Lung (tissue), 11 donors: ENCODE measurements at regions not wholly inside any gene's neighbourhood (a gene's known extent, or its start where the extent isn't known, plus 50 kb on each side); places are given as distances from the start of the nearest gene placed in this dataset.

Source experiments
- ATAC-seq: fragments of 200-7000 bp; cut with Tn5 transposase; one replicate; pipeline ENCODE4 v1.9.1; 2020; ENCODE audit warnings: moderate number of reproducible peaks; ENCODE audit not compliant: insufficient read depth, low FRiP score
- DNase-seq, 3 donors: peaks; one replicate each; pipeline ENCODE4 v3.0.0-alpha.2; 2013 to 2017
- H3K27ac ChIP-seq, 2 donors: one replicate each; pipeline ENCODE4 v1.5.1; 2013; ENCODE audit warnings: mild to moderate bottlenecking in 2 of 2, moderate library complexity in 2 of 2, control low read depth in 1 of 2, inconsistent platforms in 1 of 2, low read depth in 1 of 2, low read length in 1 of 2
- H3K27me3 ChIP-seq, 3 donors: one replicate each; pipeline ENCODE4 v1.5.1; 2013; ENCODE audit warnings: low read length in 2 of 3; ENCODE audit not compliant: control insufficient read depth in 3 of 3, insufficient read depth in 3 of 3
- H3K36me3 ChIP-seq, 4 donors: one replicate each; pipeline ENCODE4 v1.5.1; 2013; ENCODE audit warnings: low read length in 4 of 4, mild to moderate bottlenecking in 1 of 4, moderate library complexity in 1 of 4; ENCODE audit not compliant: control insufficient read depth in 4 of 4, insufficient read depth in 4 of 4
- H3K4me1 ChIP-seq, 5 donors: one replicate each; pipeline ENCODE4 v1.5.1; 2013; ENCODE audit warnings: low read length in 5 of 5, mild to moderate bottlenecking in 2 of 5, moderate library complexity in 1 of 5; ENCODE audit not compliant: control insufficient read depth in 5 of 5, insufficient read depth in 5 of 5
- H3K4me3 ChIP-seq: one replicate; pipeline ENCODE4 v1.5.1; 2013; ENCODE audit warnings: mild to moderate bottlenecking, control low read depth, moderate library complexity
- H3K9ac ChIP-seq, 2 donors: one replicate each; pipeline ENCODE4 v1.5.1; 2013; ENCODE audit warnings: low read length in 2 of 2, control low read depth in 1 of 2; ENCODE audit not compliant: insufficient read depth in 1 of 2
- H3K9me3 ChIP-seq, 4 donors: one replicate each; pipeline ENCODE4 v1.5.1; 2013; ENCODE audit warnings: low read length in 3 of 4, mild to moderate bottlenecking in 1 of 4, moderate library complexity in 1 of 4; ENCODE audit not compliant: control insufficient read depth in 4 of 4, insufficient read depth in 3 of 4
- CTCF ChIP-seq: IDR thresholded peaks from 2 replicates; pipeline ENCODE4 v1.5.1; 2012; ENCODE audit warnings: mild to moderate bottlenecking; ENCODE audit errors: control extremely low read depth, extremely low read depth
- WGBS, 2 donors: extraction: QIAGEN DNeasy Blood & Tissue Kit; methylation state at CpG; one replicate each; pipeline ENCODE4 v1.1.7; 2013; 5-methylcytosine and 5-hydroxymethylcytosine counted together
- donor health status: control.
- donor health status: control.
- donor health status: Bipolar disorder and iron deficiency.
- donor health status: healthy.
- donor health status: DM: yes; HTN: yes; CAD: no.

DNA sequence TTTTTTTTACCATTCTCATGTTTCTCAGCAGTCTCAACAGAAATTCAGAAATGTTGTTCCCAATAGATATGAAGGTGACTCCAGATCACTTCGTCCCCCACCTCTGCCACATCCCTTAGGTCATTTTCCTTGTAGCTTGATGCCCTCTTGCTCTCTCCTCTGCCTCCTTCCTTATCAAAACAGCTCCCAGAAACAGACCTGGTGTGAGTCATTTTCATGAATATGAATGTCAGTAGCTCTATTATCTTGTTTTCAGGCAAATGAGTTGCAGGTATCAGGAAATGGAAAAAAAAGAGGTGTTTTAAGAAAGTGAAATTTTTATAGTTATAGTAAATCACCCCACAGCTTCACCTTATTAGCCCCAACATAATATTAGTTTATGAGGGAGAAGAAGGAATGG is 539.3 kb downstream of the SUCLA2 start:
- TF ChIP-seq CTCF: no peak
- H3K9ac ChIP-seq: no peak overlapping the region
- no peaks in the 10 kb centered on the region for H3K4me1 ChIP-seq
- DNase-seq (no peak), ATAC-seq (no peak)
- H3K36me3 ChIP-seq: no peaks in the 10 kb centered on the region
- no peaks in the 10 kb centered on the region for H3K27me3 ChIP-seq
- no peak overlapping the region for H3K27ac ChIP-seq
- peaks cover 0 to 4% (median under 1%) of the 10 kb centered on the region in 4 donors for H3K9me3 ChIP-seq
- WGBS, 2 donors: 80 to 87% methylated on average over 1 of the region's 1 CpG
- H3K4me3 ChIP-seq: no peak overlapping the region

- Histone ChIP-seq H3K36me3 (no peaks in the 10 kb centered on the region), H3K4me3 (no peak overlapping the region), H3K9me3 (peaks cover 0 to 2% (median 0%) of the 10 kb centered on the region in 4 donors), H3K9ac (no peak overlapping the region), H3K4me1 (no peaks in the 10 kb centered on the region), H3K27ac (no peak overlapping the region), H3K27me3 (no peaks in the 10 kb centered on the region)
- 29 to 31% methylated on average over 2 of the region's 2 CpGs for WGBS, 2 donors
- DNase-seq (peak in 2 of 3 donors; percentile 31 to 49), ATAC-seq (no peak)
- TF ChIP-seq CTCF: no peak
These were observed 541.6 kb downstream of the SUCLA2 start for GRCh38 chr13:47459512-47459911.

DNA sequence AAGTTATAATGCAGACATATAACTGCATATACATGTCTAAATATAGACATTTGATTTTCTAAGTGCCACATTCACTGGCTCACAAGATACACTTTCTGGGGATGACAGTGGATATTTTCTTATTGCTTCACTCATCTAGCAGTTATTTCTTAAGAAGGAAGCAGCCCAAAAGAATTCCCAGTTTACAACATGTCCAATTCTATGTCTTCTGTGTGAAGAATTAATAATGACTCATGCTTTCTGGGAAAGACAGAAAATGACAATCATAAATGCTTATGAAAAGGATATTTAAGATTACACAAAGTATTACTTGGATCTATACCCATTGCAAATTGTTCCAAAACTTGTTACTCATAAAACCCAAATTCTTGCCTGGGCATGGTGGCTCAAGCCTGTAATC is 543.4 kb downstream of the SUCLA2 start:
- H3K27me3 ChIP-seq: no peaks in the 10 kb centered on the region
- no peak for DNase-seq
- TF ChIP-seq CTCF: no peak
- H3K27ac ChIP-seq: no peak overlapping the region
- H3K36me3 ChIP-seq: no peaks in the 10 kb centered on the region
- no peaks in the 10 kb centered on the region for H3K4me1 ChIP-seq
- H3K9ac ChIP-seq: no peak overlapping the region
- ATAC-seq: peak; percentile 62
- H3K4me3 ChIP-seq: no peak overlapping the region
- no peaks in the 10 kb centered on the region for H3K9me3 ChIP-seq

DNA sequence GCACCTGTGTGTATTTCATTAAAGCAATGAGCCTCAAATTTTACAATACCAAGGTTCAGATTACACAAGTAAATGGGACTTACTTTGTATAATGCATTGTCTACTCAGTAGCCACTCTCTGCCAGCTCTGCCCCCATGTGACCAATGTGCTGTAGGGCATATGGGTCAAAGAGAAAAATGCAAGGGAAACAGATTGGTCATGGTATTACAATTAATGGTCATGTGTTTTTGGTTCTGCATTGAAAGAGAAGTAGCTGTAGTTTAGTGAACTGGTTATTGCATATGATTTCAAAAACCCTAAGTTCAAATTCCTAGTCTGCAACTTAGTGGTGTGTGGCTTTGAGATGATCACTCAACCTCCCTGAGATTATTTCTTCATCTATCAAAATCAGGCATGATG is 545.4 kb downstream of the SUCLA2 start:
- Histone ChIP-seq H3K4me3 (no peak overlapping the region), H3K9me3 (no peaks in the 10 kb centered on the region), H3K27ac (no peak overlapping the region), H3K4me1 (no peaks in the 10 kb centered on the region), H3K9ac (no peak overlapping the region), H3K36me3 (no peaks in the 10 kb centered on the region), H3K27me3 (no peaks in the 10 kb centered on the region)
- TF ChIP-seq CTCF: no peak
- no peak for ATAC-seq
- no peak for DNase-seq
